IPS-18c (cell line): ENCODE measurements at regions not wholly inside any gene's neighbourhood (a gene's known extent, or its start where the extent isn't known, plus 50 kb on each side); places are given as distances from the start of the nearest gene placed in this dataset.
"Not testable (repeated sequence)": the region's sequence is repeated elsewhere in the genome, so short reads cannot be mapped to it uniquely, and the experiment has no call there.

Source experiments
- H3K4me3 ChIP-seq: 2 replicates; pipeline ENCODE4 v1.7.0; 2013; ENCODE audit warnings: low read depth, mild to moderate bottlenecking, low read length, moderate library complexity; ENCODE audit not compliant: insufficient read depth
- H3K9me3 ChIP-seq: one replicate; pipeline ENCODE4 v1.6.1; 2013; ENCODE audit warnings: mild to moderate bottlenecking, low read length, moderate library complexity; ENCODE audit not compliant: control insufficient read depth, insufficient read depth

- Histone ChIP-seq H3K9me3 (no peaks in the 10 kb centered on the region), H3K4me3 (no peak overlapping the region)
Measured at GRCh38 chr7:142534726-142535122, 214.5 kb upstream of the PRSS1 start.

- H3K9me3 ChIP-seq = no peaks in the 10 kb centered on the region
- H3K4me3 ChIP-seq = no peak overlapping the region
Measured at GRCh38 chr7:142533920-142534319, 215.4 kb upstream of the PRSS1 start.

GRCh38 chr7:142529591-142529990, 219.7 kb upstream of the PRSS1 start:
- H3K4me3 ChIP-seq = no peak overlapping the region
- no peaks in the 10 kb centered on the region for H3K9me3 ChIP-seq

DNA sequence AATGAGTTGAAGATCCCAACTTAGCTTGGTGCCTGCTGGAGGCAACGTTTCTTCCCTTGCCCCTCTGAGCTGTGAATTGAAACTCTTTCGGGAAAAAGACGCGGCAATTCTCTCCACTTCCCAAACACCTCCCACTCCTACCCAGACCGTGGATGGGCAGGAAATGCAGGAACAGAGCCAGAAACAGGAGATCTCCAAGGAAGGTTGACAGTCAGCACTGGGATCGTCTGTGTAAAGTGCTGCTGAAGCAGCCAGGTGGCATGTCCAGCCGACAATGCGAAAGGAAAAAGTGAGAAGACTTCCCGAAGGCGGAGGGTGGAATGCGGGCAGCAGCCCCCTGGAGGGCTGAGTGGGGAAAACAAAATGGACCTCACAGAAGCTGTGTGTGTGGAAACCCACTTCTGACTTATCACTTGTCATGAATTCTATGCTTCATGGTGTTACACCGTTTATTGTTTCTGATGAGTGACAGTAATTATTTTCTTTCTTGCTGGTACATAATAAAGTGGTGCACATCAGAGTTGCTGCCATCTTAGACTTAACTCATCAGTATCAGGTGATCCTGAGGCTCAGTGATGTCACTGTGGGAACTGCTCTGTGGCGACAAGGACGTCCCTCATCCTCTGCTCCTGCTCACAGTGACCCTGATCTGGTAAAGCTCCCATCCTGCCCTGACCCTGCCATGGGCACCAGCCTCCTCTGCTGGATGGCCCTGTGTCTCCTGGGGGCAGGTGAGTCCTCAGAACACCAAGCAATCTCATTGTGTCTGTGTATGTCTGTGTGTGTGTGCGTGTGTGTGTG, 220.5 kb upstream of the PRSS1 start:
- no peaks in the 10 kb centered on the region for H3K9me3 ChIP-seq
- peak overlapping the region; percentile 4; the same call in 1 of the 2 replicates for H3K4me3 ChIP-seq

GRCh38 chr7:142523821-142524460, 225.3 kb upstream of the PRSS1 start:
- H3K4me3 ChIP-seq = no peak overlapping the region

GRCh38 chr7:142522735-142523134, 226.5 kb upstream of the PRSS1 start:
- Histone ChIP-seq H3K4me3 (no peak overlapping the region), H3K9me3 (no peaks in the 10 kb centered on the region)

More at GRCh38 chr7:142523821-142524460, 225.3 kb upstream of the PRSS1 start:
- no peaks in the 10 kb centered on the region for H3K9me3 ChIP-seq

- H3K4me3 ChIP-seq, H3K9me3 ChIP-seq: not testable (repeated sequence)
Measured at GRCh38 chr7:142520885-142521284, 228.4 kb upstream of the PRSS1 start.

GRCh38 chr7:142520455-142520854, 228.8 kb upstream of the PRSS1 start:
- not testable (repeated sequence) for H3K4me3 ChIP-seq, H3K9me3 ChIP-seq

- Histone ChIP-seq H3K9me3 (no peaks in the 10 kb centered on the region), H3K4me3 (no peak overlapping the region)
Measured at GRCh38 chr7:142519079-142520078, 229.9 kb upstream of the PRSS1 start.

DNA sequence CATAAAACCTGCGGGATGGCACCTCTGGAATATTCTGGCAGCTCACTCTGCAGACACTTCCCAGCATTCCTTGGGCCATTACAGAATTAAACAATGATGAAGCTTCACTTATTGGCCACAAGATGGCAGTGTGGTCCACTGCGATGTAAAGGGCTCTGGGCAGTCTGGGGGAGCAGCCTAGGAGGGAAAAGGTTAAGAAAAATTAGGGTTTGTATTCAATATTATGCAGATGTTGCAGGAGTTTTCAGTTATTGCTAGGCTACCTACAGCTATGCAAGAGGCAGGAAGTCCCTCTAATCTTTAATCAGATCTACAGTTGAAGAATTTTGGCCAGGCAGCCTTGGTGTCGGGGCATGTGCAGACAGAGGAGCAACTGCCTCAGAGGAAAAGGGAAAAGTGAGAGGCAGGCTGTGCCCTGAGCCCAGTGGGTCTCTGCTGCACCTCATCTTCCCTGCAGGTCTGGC, 233.2 kb upstream of the PRSS1 start:
- Histone ChIP-seq H3K9me3 (no peaks in the 10 kb centered on the region), H3K4me3 (no peak overlapping the region)

DNA sequence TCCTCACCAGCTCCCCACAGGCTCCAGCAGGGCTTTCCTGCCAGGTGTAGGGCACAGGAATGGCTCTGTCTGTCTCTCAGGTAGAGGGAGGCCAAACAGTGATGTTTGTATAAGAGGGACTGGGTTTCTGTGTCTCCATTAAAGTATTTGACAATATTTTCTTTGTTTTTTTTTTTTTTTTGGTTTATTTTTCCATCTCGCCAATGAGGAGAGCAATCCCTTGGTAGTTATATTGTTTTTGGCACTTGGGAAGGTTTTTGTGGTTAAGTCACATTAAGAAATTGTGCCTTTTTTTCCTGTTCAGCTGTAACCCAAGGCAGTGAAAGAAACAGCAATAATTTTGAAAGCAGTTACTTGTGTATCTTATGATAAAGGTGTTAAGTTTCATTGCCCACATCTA, 234.6 kb upstream of the PRSS1 start:
- H3K9me3 ChIP-seq, H3K4me3 ChIP-seq: not testable (repeated sequence)

- Histone ChIP-seq H3K9me3 (no peaks in the 10 kb centered on the region), H3K4me3 (no peak overlapping the region)
Measured at GRCh38 chr7:142513178-142513955, 235.9 kb upstream of the PRSS1 start.

DNA sequence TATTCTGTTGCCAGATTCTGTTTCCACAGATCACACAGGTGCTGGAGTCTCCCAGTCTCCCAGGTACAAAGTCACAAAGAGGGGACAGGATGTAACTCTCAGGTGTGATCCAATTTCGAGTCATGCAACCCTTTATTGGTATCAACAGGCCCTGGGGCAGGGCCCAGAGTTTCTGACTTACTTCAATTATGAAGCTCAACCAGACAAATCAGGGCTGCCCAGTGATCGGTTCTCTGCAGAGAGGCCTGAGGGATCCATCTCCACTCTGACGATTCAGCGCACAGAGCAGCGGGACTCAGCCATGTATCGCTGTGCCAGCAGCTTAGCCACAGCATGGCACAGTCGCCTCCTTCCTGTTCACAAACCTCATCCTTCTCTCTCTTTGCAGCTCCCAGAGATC, 237.5 kb upstream of the PRSS1 start:
- Histone ChIP-seq H3K9me3 (no peaks in the 10 kb centered on the region), H3K4me3 (no peak overlapping the region)

- no peak overlapping the region for H3K4me3 ChIP-seq
- no peaks in the 10 kb centered on the region for H3K9me3 ChIP-seq
Measured at GRCh38 chr7:142511374-142511773, 237.9 kb upstream of the PRSS1 start.

GRCh38 chr7:142509235-142509634, 240.0 kb upstream of the PRSS1 start:
- not testable (repeated sequence) for H3K4me3 ChIP-seq, H3K9me3 ChIP-seq

GRCh38 chr7:142508251-142508650, 241.0 kb upstream of the PRSS1 start:
- no peak overlapping the region for H3K4me3 ChIP-seq

DNA sequence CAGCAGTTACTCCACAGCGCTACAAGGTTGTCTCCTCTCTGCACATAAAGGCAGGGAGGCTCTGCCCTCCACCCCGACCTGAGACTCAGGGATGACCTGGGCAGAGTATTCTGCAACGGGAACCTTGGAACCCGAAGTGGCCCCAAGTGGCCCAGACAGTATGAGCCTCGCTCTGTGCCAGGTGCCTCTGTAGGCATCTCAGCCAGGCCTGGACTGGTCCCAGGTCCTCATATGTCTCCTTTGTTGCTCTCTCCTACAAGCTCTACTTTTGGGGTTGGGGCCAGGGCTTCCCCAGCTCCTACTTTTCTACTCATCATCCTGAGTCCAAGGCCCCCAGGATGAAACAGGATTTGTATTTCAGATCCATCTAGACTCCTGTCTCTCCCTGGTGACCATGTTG, 241.5 kb upstream of the PRSS1 start:
- H3K4me3 ChIP-seq = no peak overlapping the region
- no peaks in the 10 kb centered on the region for H3K9me3 ChIP-seq

More at GRCh38 chr7:142508251-142508650, 241.0 kb upstream of the PRSS1 start:
- no peaks in the 10 kb centered on the region for H3K9me3 ChIP-seq
